Mesendoderm (in vitro differentiated cells): ENCODE measurements at regions not wholly inside any gene's neighbourhood (a gene's known extent, or its start where the extent isn't known, plus 50 kb on each side); places are given as distances from the start of the nearest gene placed in this dataset.

Source experiments
- DNase-seq: peaks from one replicate; pipeline ENCODE4 v3.0.0; 2013
- H2AK5ac ChIP-seq: 2 replicates; pipeline ENCODE4 v1.6.1; 2013; ENCODE audit warnings: low read length, inconsistent platforms
- H2BK120ac ChIP-seq: 2 replicates; pipeline ENCODE4 v1.6.1; 2013; ENCODE audit warnings: low read depth, mild to moderate bottlenecking, low read length, moderate library complexity, mixed read lengths
- H2BK15ac ChIP-seq: replicated peaks from 2 replicates; pipeline ENCODE4 v1.6.1; 2013; ENCODE audit warnings: low read depth, mild to moderate bottlenecking, moderate library complexity
- H2BK5ac ChIP-seq: 2 replicates; pipeline ENCODE4 v1.6.1; 2013; ENCODE audit warnings: low read length, inconsistent platforms
- H3K18ac ChIP-seq: 2 replicates; pipeline ENCODE4 v1.6.1; 2013; ENCODE audit warnings: mild to moderate bottlenecking, low read length, mixed read lengths
- H3K23ac ChIP-seq: one replicate; pipeline ENCODE4 v1.6.1; 2013; ENCODE audit warnings: low read length
- H3K27ac ChIP-seq: 2 replicates; pipeline ENCODE4 v1.5.1; 2013; ENCODE audit warnings: low read depth, mild to moderate bottlenecking, inconsistent platforms, low read length, moderate library complexity
- H3K27me3 ChIP-seq: 2 replicates; pipeline ENCODE4 v1.6.1; 2013; ENCODE audit warnings: low read length, control low read depth, mild to moderate bottlenecking, inconsistent platforms; ENCODE audit not compliant: insufficient read depth, poor library complexity
- H3K36me3 ChIP-seq: 2 replicates; pipeline ENCODE4 v1.6.1; 2013; ENCODE audit warnings: low read length, inconsistent platforms; ENCODE audit not compliant: control insufficient read depth, insufficient read depth
- H3K4ac ChIP-seq: one replicate; pipeline ENCODE4 v1.6.1; 2013; ENCODE audit warnings: low read depth, mild to moderate bottlenecking, low read length, moderate library complexity
- H3K4me1 ChIP-seq: 2 replicates; pipeline ENCODE4 v1.6.1; 2013; ENCODE audit warnings: low read depth, low read length, inconsistent platforms; ENCODE audit not compliant: control insufficient read depth
- H3K4me2 ChIP-seq: 2 replicates; pipeline ENCODE4 v1.6.1; 2013; ENCODE audit warnings: low read length
- H3K4me3 ChIP-seq: 2 replicates; pipeline ENCODE4 v1.5.1; 2013; ENCODE audit warnings: mild to moderate bottlenecking, low read length
- H3K56ac ChIP-seq: one replicate; pipeline ENCODE4 v1.6.1; 2013; ENCODE audit warnings: low read length
- H3K79me1 ChIP-seq: 2 replicates; pipeline ENCODE4 v1.6.1; 2013; ENCODE audit warnings: low read length, inconsistent platforms
- H3K79me2 ChIP-seq: 2 replicates; pipeline ENCODE4 v1.6.1; 2013; ENCODE audit warnings: mild to moderate bottlenecking, low read length; ENCODE audit not compliant: control insufficient read depth, insufficient read depth
- H3K9ac ChIP-seq: 2 replicates; pipeline ENCODE4 v1.6.1; 2013; ENCODE audit warnings: low read length, inconsistent platforms
- H4K5ac ChIP-seq: one replicate; pipeline ENCODE4 v1.6.1; 2013; ENCODE audit warnings: low read length
- H4K8ac ChIP-seq: one replicate; pipeline ENCODE4 v1.6.1; 2013; ENCODE audit warnings: low read depth, mild to moderate bottlenecking, control low read depth, low read length, moderate library complexity
- WGBS: extraction: QIAGEN DNeasy Blood & Tissue Kit; methylation state at CpG from one replicate; pipeline ENCODE4 v1.1.7; 2013; ENCODE audit warnings: low lambda C conversion rate, missing lambda C conversion rate; ENCODE audit not compliant: insufficient coverage; ENCODE audit errors: extremely low coverage; 5-methylcytosine and 5-hydroxymethylcytosine counted together

GRCh38 chrX:6660567-6661264 is 125.8 kb upstream of the VCX3A start:
- Histone ChIP-seq H4K5ac (no peak overlapping the region), H3K23ac (no peak overlapping the region), H3K27ac (no peak overlapping the region), H3K4me1 (no peaks in the 10 kb centered on the region), H2BK5ac (no peak overlapping the region), H3K36me3 (no peaks in the 10 kb centered on the region), H3K4ac (no peak overlapping the region), H3K27me3 (no peaks in the 10 kb centered on the region), H3K9ac (no peak overlapping the region), H3K79me1 (no peaks in the 10 kb centered on the region), H3K56ac (no peak overlapping the region), H2BK15ac (no peak overlapping the region), H3K79me2 (no peaks in the 10 kb centered on the region), H2AK5ac (no peak overlapping the region), H2BK120ac (no peak overlapping the region), H3K4me3 (no peak overlapping the region), H3K4me2 (no peak overlapping the region), H4K8ac (no peak overlapping the region), H3K18ac (no peak overlapping the region)
- WGBS, result no CpG with 5 or more reads among the region's 2 CpGs
- peak; percentile 57 for DNase-seq

GRCh38 chrX:6645216-6645615 is 110.3 kb upstream of the VCX3A start:
- Histone ChIP-seq H3K4ac (no peak overlapping the region), H2BK5ac (no peak overlapping the region), H3K9ac (no peak overlapping the region), H3K27ac (no peak overlapping the region), H3K79me2 (no peaks in the 10 kb centered on the region), H3K79me1 (no peaks in the 10 kb centered on the region), H4K5ac (no peak overlapping the region), H3K4me2 (no peak overlapping the region), H2AK5ac (no peak overlapping the region), H3K18ac (no peak overlapping the region), H3K4me3 (no peak overlapping the region), H3K56ac (no peak overlapping the region), H2BK120ac (no peak overlapping the region), H3K4me1 (no peaks in the 10 kb centered on the region), H3K23ac (no peak overlapping the region), H3K27me3 (no peaks in the 10 kb centered on the region), H3K36me3 (no peaks in the 10 kb centered on the region), H2BK15ac (no peak overlapping the region), H4K8ac (no peak overlapping the region)
- DNase-seq, result no peak
- WGBS, result no CpG with 5 or more reads among the region's 2 CpGs

- Histone ChIP-seq H3K23ac (no peak overlapping the region), H3K9ac (no peak overlapping the region), H2BK15ac (no peak overlapping the region), H2AK5ac (no peak overlapping the region), H3K4me3 (no peak overlapping the region), H3K79me1 (no peaks in the 10 kb centered on the region), H2BK120ac (no peak overlapping the region), H3K18ac (no peak overlapping the region), H3K4me2 (no peak overlapping the region), H4K8ac (no peak overlapping the region), H3K4ac (no peak overlapping the region), H2BK5ac (no peak overlapping the region), H3K56ac (no peak overlapping the region), H3K36me3 (no peaks in the 10 kb centered on the region), H3K4me1 (no peaks in the 10 kb centered on the region), H3K27me3 (no peaks in the 10 kb centered on the region), H4K5ac (no peak overlapping the region), H3K79me2 (no peaks in the 10 kb centered on the region), H3K27ac (no peak overlapping the region)
- no peak for DNase-seq
- WGBS, result no CpG with 5 or more reads among the region's 4 CpGs
Observed at GRCh38 chrX:6644411-6644810, 109.5 kb upstream of the VCX3A start.

- no peak overlapping the region for H3K56ac ChIP-seq
- H3K36me3 ChIP-seq, result no peaks in the 10 kb centered on the region
- no peaks in the 10 kb centered on the region for H3K79me1 ChIP-seq
- no peaks in the 10 kb centered on the region for H3K4me1 ChIP-seq
- DNase-seq, result no peak
- H3K4ac ChIP-seq, result no peak overlapping the region
- H3K4me3 ChIP-seq, result no peak overlapping the region
- H3K23ac ChIP-seq, result no peak overlapping the region
- H4K8ac ChIP-seq, result no peak overlapping the region
- no peak overlapping the region for H2BK5ac ChIP-seq
- no peak overlapping the region for H2BK120ac ChIP-seq
- no peak overlapping the region for H3K4me2 ChIP-seq
- no peaks in the 10 kb centered on the region for H3K27me3 ChIP-seq
- H3K9ac ChIP-seq, result no peak overlapping the region
- H3K27ac ChIP-seq, result no peak overlapping the region
- no peak overlapping the region for H4K5ac ChIP-seq
- H3K18ac ChIP-seq, result no peak overlapping the region
- no peak overlapping the region for H2AK5ac ChIP-seq
- no peaks in the 10 kb centered on the region for H3K79me2 ChIP-seq
- no CpG with 5 or more reads among the region's 4 CpGs for WGBS
- no peak overlapping the region for H2BK15ac ChIP-seq
Observed at GRCh38 chrX:6640727-6641126, 105.8 kb upstream of the VCX3A start.

DNA sequence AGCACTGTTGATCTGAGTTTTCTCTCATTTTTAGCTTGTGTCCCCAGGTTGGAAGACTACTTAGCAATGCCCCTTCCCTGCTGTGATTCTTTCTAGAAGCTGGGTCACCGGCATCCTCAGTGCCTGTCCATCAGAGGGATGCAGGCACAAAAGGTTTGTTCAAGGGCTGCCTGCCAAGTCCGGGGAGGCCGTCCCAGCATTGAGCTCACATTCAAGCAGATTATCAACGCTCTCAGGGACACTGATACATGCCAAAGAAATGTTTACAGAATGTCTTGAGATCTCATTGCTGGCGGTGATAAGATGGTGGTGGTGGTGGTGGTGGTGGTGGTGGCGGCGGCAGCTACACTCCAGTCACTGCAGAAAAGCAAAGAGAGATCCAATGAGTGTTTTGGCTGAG is 79.6 kb upstream of the VCX3A start:
- H3K27me3 ChIP-seq, result no peaks in the 10 kb centered on the region

More for the DNA sequence above, 79.6 kb upstream of the VCX3A start:
- Histone ChIP-seq H2BK15ac (no peak overlapping the region), H3K4me3 (no peak overlapping the region), H3K4me2 (no peak overlapping the region), H3K4me1 (no peaks in the 10 kb centered on the region), H3K79me2 (no peaks in the 10 kb centered on the region), H4K8ac (no peak overlapping the region), H2BK120ac (no peak overlapping the region), H3K79me1 (no peaks in the 10 kb centered on the region), H3K4ac (no peak overlapping the region), H3K18ac (no peak overlapping the region), H4K5ac (no peak overlapping the region), H2BK5ac (no peak overlapping the region), H3K27ac (no peak overlapping the region), H2AK5ac (no peak overlapping the region), H3K23ac (no peak overlapping the region), H3K56ac (no peak overlapping the region), H3K36me3 (no peaks in the 10 kb centered on the region), H3K9ac (no peak overlapping the region)
- no CpG with 5 or more reads among the region's 7 CpGs for WGBS
- no peak for DNase-seq
